Ecto neural progenitor cell (in vitro differentiated cells): ENCODE measurements at regions not wholly inside any gene's neighbourhood (a gene's known extent, or its start where the extent isn't known, plus 50 kb on each side); places are given as distances from the start of the nearest gene placed in this dataset.
"Not testable (repeated sequence)": the region's sequence is repeated elsewhere in the genome, so short reads cannot be mapped to it uniquely, and the experiment has no call there.

ENCODE experiments used
- DNase-seq: peaks from one replicate; pipeline ENCODE4 v3.0.0-alpha.2; 2018; ENCODE audit warnings: low spot score

GRCh38 chr1:148386031-148386398 is 97.1 kb downstream of the PPIAL4G start:
- DNase-seq = not testable (repeated sequence)

GRCh38 chr1:148385371-148386030 is 97.6 kb downstream of the PPIAL4G start:
- no peak for DNase-seq

GRCh38 chr1:148383966-148384365 is 99.1 kb downstream of the PPIAL4G start:
- no peak for DNase-seq

- no peak for DNase-seq
Observed at GRCh38 chr1:148379697-148380096, 103.4 kb downstream of the PPIAL4G start.

- DNase-seq = no peak
Observed at GRCh38 chr1:148379170-148379500, 104.0 kb downstream of the PPIAL4G start.

- DNase-seq = not testable (repeated sequence)
Observed at GRCh38 chr1:148377992-148378391, 105.1 kb downstream of the PPIAL4G start.

- DNase-seq = not testable (repeated sequence)
Observed at GRCh38 chr1:148377045-148377444, 106.1 kb downstream of the PPIAL4G start.

- DNase-seq = no peak
Observed at GRCh38 chr1:148374101-148374500, 109.0 kb downstream of the PPIAL4G start.

- DNase-seq = no peak
Observed at GRCh38 chr1:148373192-148373925, 109.7 kb downstream of the PPIAL4G start.

GRCh38 chr1:148372731-148373130 is 110.4 kb downstream of the PPIAL4G start:
- no peak for DNase-seq

- not testable (repeated sequence) for DNase-seq
Observed at GRCh38 chr1:148372051-148372726, 110.9 kb downstream of the PPIAL4G start.

GRCh38 chr1:148371551-148371994 is 111.5 kb downstream of the PPIAL4G start:
- peak; percentile 71 for DNase-seq

GRCh38 chr1:148370661-148371060 is 112.4 kb downstream of the PPIAL4G start:
- DNase-seq = not testable (repeated sequence)

- DNase-seq = no peak
Observed at GRCh38 chr1:148367596-148367995, 115.5 kb downstream of the PPIAL4G start.

GRCh38 chr1:148366136-148366753 is 116.9 kb downstream of the PPIAL4G start:
- not testable (repeated sequence) for DNase-seq

GRCh38 chr1:148365151-148365550 is 118.0 kb downstream of the PPIAL4G start:
- DNase-seq = not testable (repeated sequence)

GRCh38 chr1:148363979-148364378 is 119.1 kb downstream of the PPIAL4G start:
- DNase-seq = not testable (repeated sequence)

GRCh38 chr1:148363439-148363810 is 119.7 kb downstream of the PPIAL4G start:
- no peak for DNase-seq

GRCh38 chr1:148362626-148363438 is 120.3 kb downstream of the PPIAL4G start:
- peak; percentile 57 for DNase-seq

- no peak for DNase-seq
Observed at GRCh38 chr1:148362216-148362611, 120.9 kb downstream of the PPIAL4G start.

- DNase-seq = peak; percentile 53
Observed at GRCh38 chr1:148361427-148362215, 121.5 kb downstream of the PPIAL4G start.
